ENCODE measurements at regions not wholly inside any gene's neighbourhood (a gene's known extent, or its start where the extent isn't known, plus 50 kb on each side); places are given as distances from the start of the nearest gene placed in this dataset.

DNA sequence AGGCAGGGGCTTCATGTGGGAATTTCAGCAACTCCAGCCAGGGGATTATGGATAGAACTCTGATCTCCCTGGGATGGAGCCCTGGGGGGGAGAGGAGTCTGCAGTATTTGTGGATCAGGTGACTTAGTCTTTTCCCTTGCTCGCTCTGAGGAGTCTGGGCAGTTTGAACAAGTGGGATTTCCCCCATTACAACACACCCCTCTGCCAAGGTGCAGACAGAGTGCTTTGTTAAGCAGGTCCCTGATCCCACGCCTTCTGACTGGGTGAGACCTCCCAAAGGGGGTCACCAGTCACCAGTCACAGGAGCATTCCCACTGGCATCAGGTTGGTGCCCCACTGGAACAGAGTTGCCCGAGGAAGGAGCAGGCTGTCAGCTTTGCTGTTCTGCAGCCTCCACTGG lies 123.9 kb downstream of the LHFPL1 start:
- WGBS, 2 experiments (ENCODE audit: extremely low coverage in 1 of 2, insufficient coverage in 1 of 2, insufficient read length in 1 of 2, insufficient replicate concordance in 2 of 2, low coverage in 1 of 2, low lambda C conversion rate in 2 of 2, missing lambda C conversion rate in 1 of 2): no CpG with 5 or more reads among the region's 3 CpGs
- FAIRE-seq: no peak
- CTCF ChIA-PET (ENCODE audit: partially characterized antibody): interaction anchor here (1.2 kb wide), 1 partner anchor 10 kb away, joined by 3 read pairs; no protein-coding TSS in a partner anchor

More for the DNA sequence above, 123.9 kb downstream of the LHFPL1 start:
- no peak overlapping the region for H2BK20ac ChIP-seq (ENCODE audit: low read length)
- H2AK5ac ChIP-seq (ENCODE audit: low read depth, low read length): no peak overlapping the region
- H4K91ac ChIP-seq (replicated peaks; ENCODE audit: insufficient read length, low read length): no peak overlapping the region
- H3K36me3 ChIP-seq (ENCODE audit: control insufficient read depth in 2 of 4, insufficient read depth in 4 of 4, low read length in 3 of 4): no peaks in the 10 kb centered on the region
- H3K23me2 ChIP-seq (ENCODE audit: low read depth, low read length): no peaks in the 10 kb centered on the region
- H3K4ac ChIP-seq (replicated peaks; ENCODE audit: insufficient read length, low read depth, low read length): no peak overlapping the region
- H3K79me2 ChIP-seq (ENCODE audit: control insufficient read depth in 1 of 2, insufficient read depth in 2 of 2, low read length in 2 of 2): no peaks in the 10 kb centered on the region
- no peaks in the 10 kb centered on the region for H4K20me1 ChIP-seq (replicated peaks in 1 of 2; ENCODE audit: control insufficient read depth in 1 of 2, insufficient read depth in 2 of 2, low read length in 2 of 2)
- no peak overlapping the region; the same call in 1 of the 2 replicates for H2BK5ac ChIP-seq (ENCODE audit: low read depth, low read length)
- POLR2A ChIA-PET (ENCODE audit: partially characterized antibody): no interaction called here
- H3K4me3 ChIP-seq (ENCODE audit: extremely low read depth in 1 of 4, insufficient read depth in 2 of 4, low read depth in 3 of 4, low read length in 4 of 4): no peak overlapping the region
- H2BK15ac ChIP-seq (ENCODE audit: low read length): no peak overlapping the region
- no peak for DNase-seq (ENCODE audit: low read depth in 1 of 2, low spot score in 2 of 2)
- no peak overlapping the region for H3K23ac ChIP-seq (ENCODE audit: insufficient read length)
- no peaks in the 10 kb centered on the region for H3K4me1 ChIP-seq (replicated peaks in 1 of 4; ENCODE audit: control insufficient read depth in 3 of 4, insufficient read depth in 4 of 4, low read length in 3 of 4)
- no peak overlapping the region for H3K14ac ChIP-seq (ENCODE audit: insufficient read length)
- H3K56ac ChIP-seq (replicated peaks; ENCODE audit: insufficient read length, low read depth, low read length): no peak overlapping the region
- H2BK12ac ChIP-seq (ENCODE audit: low read depth, low read length): no peak overlapping the region
- H3K9ac ChIP-seq (replicated peaks in 1 of 4; ENCODE audit: extremely low read depth in 1 of 4, low read depth in 3 of 4, low read length in 3 of 4): no peak overlapping the region
- H4K5ac ChIP-seq (ENCODE audit: insufficient read length, low read depth, low read length): no peak overlapping the region
- no peak overlapping the region for H2BK120ac ChIP-seq (replicated peaks; ENCODE audit: low read depth, low read length)
- no peak overlapping the region for H3K27ac ChIP-seq (ENCODE audit: low read depth, low read length)
- TF ChIP-seq, protein P1, sequence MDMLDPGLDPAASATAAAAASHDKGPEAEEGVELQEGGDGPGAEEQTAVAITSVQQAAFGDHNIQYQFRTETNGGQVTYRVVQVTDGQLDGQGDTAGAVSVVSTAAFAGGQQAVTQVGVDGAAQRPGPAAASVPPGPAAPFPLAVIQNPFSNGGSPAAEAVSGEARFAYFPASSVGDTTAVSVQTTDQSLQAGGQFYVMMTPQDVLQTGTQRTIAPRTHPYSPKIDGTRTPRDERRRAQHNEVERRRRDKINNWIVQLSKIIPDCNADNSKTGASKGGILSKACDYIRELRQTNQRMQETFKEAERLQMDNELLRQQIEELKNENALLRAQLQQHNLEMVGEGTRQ (IDR thresholded peaks at IDR 0.05; ENCODE audit: low read length): no peak
- no peak for TF ChIP-seq SIRT6 (IDR thresholded peaks at IDR 0.05; ENCODE audit: low read length)
- TF ChIP-seq NRF1 (IDR thresholded peaks at IDR 0.05; ENCODE audit: low read depth, low read length): no peak
- no peak for TF ChIP-seq SUZ12 (IDR thresholded peaks at IDR 0.05; ENCODE audit: low read length)
- no peak for TF ChIP-seq RAD21 (IDR thresholded peaks at IDR 0.05 in 1 of 2, conservative IDR thresholded peaks at IDR 0.05 in 1 of 2; ENCODE audit: low read depth in 2 of 2, low read length in 2 of 2)
- no peak for TF ChIP-seq FOSL1 (IDR thresholded peaks at IDR 0.05; ENCODE audit: insufficient read depth, low read depth, low read length)
- no peak for TF ChIP-seq SP1 (IDR thresholded peaks at IDR 0.05; ENCODE audit: low read depth, low read length)
- TF ChIP-seq SAP30 (IDR thresholded peaks at IDR 0.05; ENCODE audit: insufficient read depth, insufficient replicate concordance, low read length): no peak
- no peak for TF ChIP-seq CEBPB (IDR thresholded peaks at IDR 0.05; ENCODE audit: low read depth, low read length)
- TF ChIP-seq RNF2 (IDR thresholded peaks at IDR 0.05; ENCODE audit: borderline replicate concordance, low read depth, low read length, missing control alignments, poor library complexity, severe bottlenecking): no peak
- TF ChIP-seq CHD2 (IDR thresholded peaks at IDR 0.05; ENCODE audit: low read length): no peak
- TF ChIP-seq PHF8 (conservative IDR thresholded peaks at IDR 0.05; ENCODE audit: low read depth, low read length): no peak
- H3K9me3 ChIP-seq (ENCODE audit: insufficient read depth in 2 of 2, low read depth in 1 of 2, low read length in 1 of 2): no peaks in the 10 kb centered on the region
- H3K18ac ChIP-seq (ENCODE audit: extremely low read depth, low read length): no peak overlapping the region
- no peaks in the 10 kb centered on the region for H3K79me1 ChIP-seq (ENCODE audit: low read depth, low read length)
- no peak overlapping the region for H4K8ac ChIP-seq (ENCODE audit: extremely low read depth, insufficient read depth, low read length)
- H3K27me3 ChIP-seq (replicated peaks in 1 of 4; ENCODE audit: control insufficient read depth in 3 of 4, extremely low read depth in 1 of 4, insufficient read depth in 3 of 4, low read length in 3 of 4): no peaks in the 10 kb centered on the region
- no peak overlapping the region for H2AFZ ChIP-seq (ENCODE audit: low read length)
- no peak overlapping the region for H3K4me2 ChIP-seq (ENCODE audit: insufficient read depth in 1 of 2, low read depth in 2 of 2, low read length in 2 of 2)
